Nephron progenitor cell (in vitro differentiated cells): ENCODE measurements at regions not wholly inside any gene's neighbourhood (a gene's known extent, or its start where the extent isn't known, plus 50 kb on each side); places are given as distances from the start of the nearest gene placed in this dataset.

ENCODE experiments used
- DNase-seq: peaks from one replicate; pipeline ENCODE4 v3.0.0; 2021
- H3K27ac Mint-ChIP-seq: 2 replicates; pipeline ENCODE4 v1.8.0; 2021; ENCODE audit warnings: mild to moderate bottlenecking, moderate library complexity, mixed read lengths
- H3K27me3 Mint-ChIP-seq: 2 replicates; pipeline ENCODE4 v1.8.0; 2021; ENCODE audit warnings: mild to moderate bottlenecking, low read depth, mixed read lengths; ENCODE audit not compliant: poor library complexity
- H3K36me3 Mint-ChIP-seq: 2 replicates; pipeline ENCODE4 v1.8.0; 2021; ENCODE audit warnings: low read depth, mixed read lengths
- H3K4me1 Mint-ChIP-seq: 2 replicates; pipeline ENCODE4 v1.8.0; 2021; ENCODE audit warnings: mixed read lengths
- H3K4me3 Mint-ChIP-seq: 2 replicates; pipeline ENCODE4 v1.8.0; 2021; ENCODE audit warnings: mild to moderate bottlenecking, moderate library complexity, mixed read lengths
- H3K9me3 Mint-ChIP-seq: 2 replicates; pipeline ENCODE4 v1.8.0; 2021; ENCODE audit warnings: mild to moderate bottlenecking, moderate library complexity, mixed read lengths
- CTCF ChIP-seq: fragments of 200-600 bp; sonication (generic); IDR thresholded peaks from 2 replicates; pipeline ENCODE4 v1.5.0; 2021; ENCODE audit warnings: antibody characterized with exemption

- Mint-ChIP-seq H3K36me3 (peaks cover 16% of the 10 kb centered on the region), H3K9me3 (peaks cover 28% of the 10 kb centered on the region), H3K4me3 (no peak overlapping the region), H3K27me3 (peaks cover 18% of the 10 kb centered on the region), H3K4me1 (peaks cover 36% of the 10 kb centered on the region), H3K27ac (peak overlapping the region; percentile 22)
- TF ChIP-seq CTCF, result no peak
- DNase-seq, result no peak
Observed at GRCh38 chr7:47647918-47648250, 66.0 kb upstream of the TNS3 start.

GRCh38 chr7:47647181-47647917, 65.4 kb upstream of the TNS3 start:
- H3K4me1 Mint-ChIP-seq, result peaks cover 36% of the 10 kb centered on the region
- H3K27ac Mint-ChIP-seq, result peak overlapping the region; percentile 44
- no peak for TF ChIP-seq CTCF
- peaks cover 16% of the 10 kb centered on the region for H3K36me3 Mint-ChIP-seq
- peaks cover 14% of the 10 kb centered on the region for H3K27me3 Mint-ChIP-seq
- no peak for DNase-seq
- H3K9me3 Mint-ChIP-seq, result peaks cover 29% of the 10 kb centered on the region
- no peak overlapping the region for H3K4me3 Mint-ChIP-seq

GRCh38 chr7:47643716-47644400, 61.9 kb upstream of the TNS3 start:
- Mint-ChIP-seq H3K27ac (no peak overlapping the region), H3K4me1 (peaks cover 47% of the 10 kb centered on the region), H3K36me3 (peaks cover 16% of the 10 kb centered on the region), H3K4me3 (no peak overlapping the region), H3K27me3 (peaks cover 12% of the 10 kb centered on the region), H3K9me3 (peaks cover 42% of the 10 kb centered on the region)
- no peak for TF ChIP-seq CTCF
- no peak for DNase-seq

GRCh38 chr7:47640265-47640664, 58.4 kb upstream of the TNS3 start:
- H3K4me3 Mint-ChIP-seq, result no peak overlapping the region
- H3K9me3 Mint-ChIP-seq, result peaks cover 36% of the 10 kb centered on the region
- H3K27me3 Mint-ChIP-seq, result peaks cover 15% of the 10 kb centered on the region
- TF ChIP-seq CTCF, result no peak
- H3K4me1 Mint-ChIP-seq, result peaks cover 56% of the 10 kb centered on the region
- peak overlapping the region; percentile 33 for H3K27ac Mint-ChIP-seq
- no peak for DNase-seq
- peaks cover 15% of the 10 kb centered on the region for H3K36me3 Mint-ChIP-seq

- DNase-seq, result no peak
- no peak overlapping the region for H3K4me3 Mint-ChIP-seq
- peaks cover 29% of the 10 kb centered on the region for H3K9me3 Mint-ChIP-seq
- H3K4me1 Mint-ChIP-seq, result peaks cover 63% of the 10 kb centered on the region
- peak overlapping the region; percentile 33 for H3K27ac Mint-ChIP-seq
- H3K36me3 Mint-ChIP-seq, result peaks cover 10% of the 10 kb centered on the region
- peaks cover 18% of the 10 kb centered on the region for H3K27me3 Mint-ChIP-seq
- TF ChIP-seq CTCF, result no peak
Observed at GRCh38 chr7:47639495-47640110, 57.7 kb upstream of the TNS3 start.
